Heart right ventricle (tissue), 16 donors: ENCODE measurements at regions not wholly inside any gene's neighbourhood (a gene's known extent, or its start where the extent isn't known, plus 50 kb on each side); places are given as distances from the start of the nearest gene placed in this dataset.

Source experiments
- ATAC-seq, 8 donors: fragments of 200-7000 bp; cut with Tn5 transposase; one replicate each; pipeline ENCODE4 v1.9.1; 2020; ENCODE audit warnings: mild to moderate bottlenecking in 8 of 8, moderate library complexity in 8 of 8, moderate number of reproducible peaks in 1 of 8
- DNase-seq, 2 donors: peaks; one replicate each; pipeline ENCODE4 v3.0.0-alpha.2; 2020
- H3K27ac ChIP-seq, 10 donors: fragments of 200-600 bp; sonication (generic) in 2 of 10; one replicate each; pipeline versions ENCODE4 v1.5.0 to v1.8.0; 2020 to 2022; ENCODE audit warnings: mild to moderate bottlenecking in 3 of 10
- H3K27me3 ChIP-seq, 7 donors: fragments of 200-600 bp; one replicate each; pipeline ENCODE4 v1.8.0; 2021 to 2022; ENCODE audit warnings: mild to moderate bottlenecking in 2 of 7
- H3K36me3 ChIP-seq, 9 donors: fragments of 200-600 bp; sonication (generic) in 1 of 9; one replicate each; pipeline versions ENCODE4 v1.5.0 to v1.8.0; 2020 to 2022; ENCODE audit warnings: mild to moderate bottlenecking in 2 of 9
- H3K4me1 ChIP-seq, 9 donors: fragments of 200-600 bp; sonication (generic) in 1 of 9; one replicate each; pipeline versions ENCODE4 v1.5.0 to v1.8.0; 2020 to 2022; ENCODE audit warnings: mild to moderate bottlenecking in 4 of 9
- H3K4me3 ChIP-seq, 10 donors: fragments of 200-600 bp; sonication (generic) in 2 of 10; one replicate each; pipeline versions ENCODE4 v1.5.0 to v1.8.0; 2020 to 2022; ENCODE audit warnings: mild to moderate bottlenecking in 7 of 10, moderate library complexity in 2 of 10
- H3K9me3 ChIP-seq, 11 donors: fragments of 200-600 bp in 10 of 11; sonication (generic) in 2 of 11; one replicate each; pipeline versions ENCODE4 v1.5.0 to v1.8.0; 2013 to 2022; ENCODE audit warnings: mild to moderate bottlenecking in 2 of 11, control low read depth in 1 of 11, moderate library complexity in 1 of 11
- CTCF ChIP-seq, 9 donors: fragments of 200-600 bp; sonication (generic) in 2 of 9; IDR thresholded peaks; one replicate each; pipeline versions ENCODE4 v1.5.0 to v1.8.0; 2021 to 2022; ENCODE audit warnings: antibody characterized with exemption in 9 of 9, mild to moderate bottlenecking in 5 of 9, moderate library complexity in 1 of 9
- WGBS, 2 donors: extraction: QIAGEN DNeasy Blood & Tissue Kit; methylation state at CpG; one replicate each; pipeline ENCODE4 v1.1.7; 2013; ENCODE audit warnings: inconsistent platforms in 1 of 2; 5-methylcytosine and 5-hydroxymethylcytosine counted together
- intact Hi-C, 10 donors: fragments of 100-400 bp; cut with DNase I; formaldehyde crosslinking; loops; one replicate each; pipeline versions ENCODE4 v1.11.1 to v1.14.2; 2022
- donor health status: Arrhythmogenic right ventricular cardiomyopathy.
- donor health status: ischemic (EF 13 %, LVEDD 7.1; RV severe dilation, severe dysfunction).
- donor health status: healthy with polysubstance abuse.
- donor health status: DM: no; HTN: yes; CAD: no.
- donor health status: DM: no; HTN: no; CAD: no.
- donor health status: ischemic (EF 25% LVEDD 6.9; RV normal size, moderate dysfunction).
- donor health status: ischemic (EF 25% LVEDD 5.7; RV mildly dilated, moderate dysfunction).
- donor health status: healthy.
- donor health status: DM: yes; HTN: yes; CAD: no.
- donor health status: Ischemic cardiomyopathy.
- donor health status: ischemic (EF 35%, LVEDD 5.7; RV mildly dilated, moderate dysfunction).
- donor health status: nonischemic (EF 11% LVEDD 7.7; RV severe dilation, severe dysfunction).
- donor health status: DM: yes; HTN: yes; CAD: no.
- donor health status: PGD.
- donor health status: ischemic (EF 29% LVEDD 5.4; RV normal size, mild dysfunction).
- donor health status: nonischemic (EF 23%, LVEDD 6.1; RV moderate dilation, normal function).

GRCh38 chr2:207328944-207329386, 163.2 kb upstream of the KLF7 start:
- TF ChIP-seq CTCF (IDR thresholded peaks at IDR 0.05) = no peak
- Histone ChIP-seq H3K27me3 (no peaks in the 10 kb centered on the region), H3K27ac (no peak overlapping the region), H3K4me3 (no peak overlapping the region), H3K36me3 (no peaks in the 10 kb centered on the region), H3K9me3 (no peaks in the 10 kb centered on the region), H3K4me1 (peaks cover 0 to 49% (median 6%) of the 10 kb centered on the region in 9 donors)
- 76 to 86% methylated on average over 1 of the region's 1 CpG for WGBS, 2 donors
- no peak for ATAC-seq
- DNase-seq = no peak
- intact Hi-C loops = no loop called here

GRCh38 chr2:207330912-207331311, 165.2 kb upstream of the KLF7 start:
- Histone ChIP-seq H3K36me3 (no peaks in the 10 kb centered on the region), H3K27ac (peak overlapping the region in 2 of 10 donors; percentile 9 to 14), H3K4me1 (peaks cover 0 to 67% (median 22%) of the 10 kb centered on the region in 9 donors), H3K4me3 (no peak overlapping the region), H3K27me3 (no peaks in the 10 kb centered on the region), H3K9me3 (no peaks in the 10 kb centered on the region)
- no peak for TF ChIP-seq CTCF (IDR thresholded peaks at IDR 0.05)
- DNase-seq = no peak
- WGBS, 2 donors = 59 to 66% methylated on average over 7 of the region's 7 CpGs
- intact Hi-C loops = loop anchor here in 6 of 10 donors (5.0 to 10.0 kb wide), 4 partner anchors 106 to 349 kb away; partner anchors contain the start of gene KLF7 (in 2 of the 6)
- peak in 3 of 8 donors; percentile 23 to 78 (median 72) for ATAC-seq

GRCh38 chr2:207331674-207332073, 165.9 kb upstream of the KLF7 start:
- Histone ChIP-seq H3K27me3 (no peaks in the 10 kb centered on the region), H3K4me1 (peaks cover 0 to 75% (median 30%) of the 10 kb centered on the region in 9 donors), H3K9me3 (no peaks in the 10 kb centered on the region), H3K4me3 (no peak overlapping the region), H3K36me3 (no peaks in the 10 kb centered on the region), H3K27ac (peak overlapping the region in 1 of 10 donors; percentile 9)
- TF ChIP-seq CTCF (IDR thresholded peaks at IDR 0.05) = no peak
- intact Hi-C loops = loop anchor here in 6 of 10 donors (5.0 to 10.0 kb wide), 4 partner anchors 107 to 349 kb away; partner anchors contain the start of gene KLF7 (in 2 of the 6)
- WGBS, 2 donors = 95 to 97% methylated on average over 6 of the region's 6 CpGs
- DNase-seq (no peak), ATAC-seq (no peak)

GRCh38 chr2:207332480-207333212, 166.9 kb upstream of the KLF7 start:
- no peaks in the 10 kb centered on the region for H3K27me3 ChIP-seq
- H3K9me3 ChIP-seq = no peaks in the 10 kb centered on the region
- DNase-seq = no peak
- H3K4me3 ChIP-seq = no peak overlapping the region
- WGBS, 2 donors = 57 to 64% methylated on average over 3 of the region's 3 CpGs
- no peak for ATAC-seq
- H3K4me1 ChIP-seq = peaks cover 0 to 84% (median 37%) of the 10 kb centered on the region in 9 donors
- no peak for TF ChIP-seq CTCF (IDR thresholded peaks at IDR 0.05)
- H3K27ac ChIP-seq = peak overlapping the region in 1 of 10 donors; percentile 91
- intact Hi-C loops = loop anchor here in 6 of 10 donors (5.0 to 10.0 kb wide), 4 partner anchors 108 to 350 kb away; partner anchors contain the start of gene KLF7 (in 2 of the 6)
- no peaks in the 10 kb centered on the region for H3K36me3 ChIP-seq
